ENCODE measurements at regions not wholly inside any gene's neighbourhood (a gene's known extent, or its start where the extent isn't known, plus 50 kb on each side); places are given as distances from the start of the nearest gene placed in this dataset.

- Histone ChIP-seq H3K9me2 (ENCODE audit: insufficient read depth) (no peaks in the 10 kb centered on the region), H3K4me2 (ENCODE audit: unreplicated experiment) (no peak overlapping the region)
- in situ Hi-C loops (cut with MboI), result no loop called here
Measured at GRCh38 chr20:7399575-7399974, 540.7 kb downstream of the HAO1 start.

GRCh38 chr20:7406671-7407070 is 533.6 kb downstream of the HAO1 start:
- Histone ChIP-seq H3K27ac (no peak overlapping the region), H3K27me3 (replicated peaks; ENCODE audit: insufficient read depth) (no peaks in the 10 kb centered on the region), H3K4me1 (ENCODE audit: insufficient read depth) (no peaks in the 10 kb centered on the region), H3K4me3 (no peak overlapping the region), H3K9me3 (ENCODE audit: low read depth) (no peaks in the 10 kb centered on the region), H2AFZ (no peak overlapping the region), H3K79me2 (ENCODE audit: insufficient read depth) (no peaks in the 10 kb centered on the region), H3F3A (ENCODE audit: insufficient read depth) (no peaks in the 10 kb centered on the region), H3K9me2 (ENCODE audit: insufficient read depth) (0 out of 2 replicates have a peak, but pooled peaks cover 3% of the 10 kb centered on the region), H3K4me2 (ENCODE audit: unreplicated experiment) (no peak overlapping the region), H3K9ac (no peak overlapping the region), H4K20me1 (ENCODE audit: insufficient read depth) (no peaks in the 10 kb centered on the region), H3K36me3 (ENCODE audit: low read depth) (no peaks in the 10 kb centered on the region)
- DNase-seq, result no peak
- in situ Hi-C loops (cut with MboI), result no loop called here
- TF ChIP-seq EZH2phosphoT487 (IDR thresholded peaks at IDR 0.05; ENCODE audit: insufficient read depth, low read depth), result no peak
- TF ChIP-seq EZH2 (IDR thresholded peaks at IDR 0.05; ENCODE audit: insufficient read depth, poor library complexity, severe bottlenecking), result no peak
- 68 to 79% methylated on average over 1 of the region's 1 CpG for WGBS, 2 experiments (ENCODE audit: low coverage in 1 of 2, low lambda C conversion rate in 2 of 2, missing lambda C conversion rate in 2 of 2)

More at GRCh38 chr20:7399575-7399974, 540.7 kb downstream of the HAO1 start:
- WGBS, 2 experiments (ENCODE audit: low coverage in 1 of 2, low lambda C conversion rate in 2 of 2, missing lambda C conversion rate in 2 of 2), result 54 to 66% methylated on average over 3 of the region's 3 CpGs
- Histone ChIP-seq H3K4me3 (no peak overlapping the region), H3K9ac (no peak overlapping the region), H3K9me3 (ENCODE audit: low read depth) (no peaks in the 10 kb centered on the region), H4K20me1 (ENCODE audit: insufficient read depth) (no peaks in the 10 kb centered on the region), H3F3A (ENCODE audit: insufficient read depth) (no peaks in the 10 kb centered on the region), H2AFZ (no peak overlapping the region), H3K27me3 (replicated peaks; ENCODE audit: insufficient read depth) (no peaks in the 10 kb centered on the region; the same call in 1 of the 2 replicates), H3K4me1 (ENCODE audit: insufficient read depth) (no peaks in the 10 kb centered on the region), H3K27ac (no peak overlapping the region), H3K79me2 (ENCODE audit: insufficient read depth) (no peaks in the 10 kb centered on the region), H3K36me3 (ENCODE audit: low read depth) (no peaks in the 10 kb centered on the region)
- TF ChIP-seq EZH2phosphoT487 (IDR thresholded peaks at IDR 0.05; ENCODE audit: insufficient read depth, low read depth) (no peak), EZH2 (IDR thresholded peaks at IDR 0.05; ENCODE audit: insufficient read depth, poor library complexity, severe bottlenecking) (no peak)
- DNase-seq, result no peak

- no peaks in the 10 kb centered on the region for H3K79me2 ChIP-seq (ENCODE audit: insufficient read depth)
- no peak overlapping the region for H3K27ac ChIP-seq
- 0 out of 2 replicates have a peak, but pooled peaks cover 3% of the 10 kb centered on the region for H3K9me2 ChIP-seq (ENCODE audit: insufficient read depth)
- no peaks in the 10 kb centered on the region for H3F3A ChIP-seq (ENCODE audit: insufficient read depth)
- H3K4me1 ChIP-seq (ENCODE audit: insufficient read depth), result no peaks in the 10 kb centered on the region
- no peak for DNase-seq
- H4K20me1 ChIP-seq (ENCODE audit: insufficient read depth), result no peaks in the 10 kb centered on the region
- 71 to 76% methylated on average over 3 of the region's 3 CpGs for WGBS, 2 experiments (ENCODE audit: low coverage in 1 of 2, low lambda C conversion rate in 2 of 2, missing lambda C conversion rate in 2 of 2)
- in situ Hi-C loops (cut with MboI), result no loop called here
- H3K4me2 ChIP-seq (ENCODE audit: unreplicated experiment), result no peak overlapping the region
- H3K4me3 ChIP-seq, result no peak overlapping the region
- H3K36me3 ChIP-seq (ENCODE audit: low read depth), result no peaks in the 10 kb centered on the region
- H3K27me3 ChIP-seq (replicated peaks; ENCODE audit: insufficient read depth), result no peaks in the 10 kb centered on the region
- H3K9ac ChIP-seq, result no peak overlapping the region
- no peaks in the 10 kb centered on the region for H3K9me3 ChIP-seq (ENCODE audit: low read depth)
- TF ChIP-seq EZH2 (IDR thresholded peaks at IDR 0.05; ENCODE audit: insufficient read depth, poor library complexity, severe bottlenecking), result no peak
- TF ChIP-seq EZH2phosphoT487 (IDR thresholded peaks at IDR 0.05; ENCODE audit: insufficient read depth, low read depth), result no peak
- H2AFZ ChIP-seq, result no peak overlapping the region
Measured at GRCh38 chr20:7410150-7410549, 530.1 kb downstream of the HAO1 start.

- no peaks in the 10 kb centered on the region for H3K9me3 ChIP-seq (ENCODE audit: low read depth)
- no peak overlapping the region for H3K4me2 ChIP-seq (ENCODE audit: unreplicated experiment)
- 70 to 76% methylated on average over 5 of the region's 5 CpGs for WGBS, 2 experiments (ENCODE audit: low coverage in 1 of 2, low lambda C conversion rate in 2 of 2, missing lambda C conversion rate in 2 of 2)
- H3K9ac ChIP-seq, result no peak overlapping the region
- H3F3A ChIP-seq (ENCODE audit: insufficient read depth), result no peaks in the 10 kb centered on the region
- no peaks in the 10 kb centered on the region for H3K4me1 ChIP-seq (ENCODE audit: insufficient read depth)
- H2AFZ ChIP-seq, result no peak overlapping the region
- H3K9me2 ChIP-seq (ENCODE audit: insufficient read depth), result 0 out of 2 replicates have a peak, but pooled peaks cover 3% of the 10 kb centered on the region
- no peaks in the 10 kb centered on the region for H3K27me3 ChIP-seq (replicated peaks; ENCODE audit: insufficient read depth)
- no peak overlapping the region for H3K27ac ChIP-seq
- DNase-seq, result no peak
- H3K4me3 ChIP-seq, result no peak overlapping the region
- TF ChIP-seq EZH2phosphoT487 (IDR thresholded peaks at IDR 0.05; ENCODE audit: insufficient read depth, low read depth), result no peak
- H3K36me3 ChIP-seq (ENCODE audit: low read depth), result no peaks in the 10 kb centered on the region
- in situ Hi-C loops (cut with MboI), result no loop called here
- no peaks in the 10 kb centered on the region for H4K20me1 ChIP-seq (ENCODE audit: insufficient read depth)
- no peaks in the 10 kb centered on the region for H3K79me2 ChIP-seq (ENCODE audit: insufficient read depth)
Measured at GRCh38 chr20:7411075-7411474, 529.2 kb downstream of the HAO1 start.

- Histone ChIP-seq H2AFZ (no peak overlapping the region), H3K9me2 (ENCODE audit: insufficient read depth) (no peaks in the 10 kb centered on the region), H3K4me3 (no peak overlapping the region), H3K79me2 (ENCODE audit: insufficient read depth) (no peaks in the 10 kb centered on the region), H3K36me3 (ENCODE audit: low read depth) (no peaks in the 10 kb centered on the region), H3K9ac (no peak overlapping the region), H3K27ac (no peak overlapping the region), H3F3A (ENCODE audit: insufficient read depth) (no peaks in the 10 kb centered on the region), H3K27me3 (replicated peaks; ENCODE audit: insufficient read depth) (no peaks in the 10 kb centered on the region), H4K20me1 (ENCODE audit: insufficient read depth) (no peaks in the 10 kb centered on the region), H3K4me1 (ENCODE audit: insufficient read depth) (no peaks in the 10 kb centered on the region), H3K4me2 (ENCODE audit: unreplicated experiment) (no peak overlapping the region), H3K9me3 (ENCODE audit: low read depth) (no peaks in the 10 kb centered on the region)
- TF ChIP-seq EZH2phosphoT487 (IDR thresholded peaks at IDR 0.05; ENCODE audit: insufficient read depth, low read depth) (no peak), EZH2 (IDR thresholded peaks at IDR 0.05; ENCODE audit: insufficient read depth, poor library complexity, severe bottlenecking) (no peak)
- in situ Hi-C loops (cut with MboI), result no loop called here
- DNase-seq, result no peak
Measured at GRCh38 chr20:7415427-7415826, 524.8 kb downstream of the HAO1 start.

Data from GM23248 (cell line).